ENCODE measurements at regions not wholly inside any gene's neighbourhood (a gene's known extent, or its start where the extent isn't known, plus 50 kb on each side); places are given as distances from the start of the nearest gene placed in this dataset.

DNA sequence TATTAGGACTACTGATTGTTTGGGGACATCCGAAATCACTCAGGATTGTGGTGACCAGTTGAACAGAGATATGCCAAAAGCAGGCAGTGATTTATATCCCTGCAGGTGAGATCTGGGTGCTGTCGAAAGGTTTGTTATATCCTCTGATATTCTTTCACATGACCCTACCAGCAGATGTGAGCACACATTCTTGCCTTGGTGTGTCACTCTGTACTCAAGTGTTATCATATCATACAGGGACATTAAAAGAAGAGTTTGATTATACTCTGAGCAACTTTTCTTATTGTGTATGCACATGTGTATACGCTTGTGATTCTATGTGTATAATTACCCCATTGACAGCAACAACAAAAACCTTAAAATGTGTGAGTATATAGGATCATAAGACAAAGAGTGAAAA is 381.2 kb upstream of the IGFBP7 start:
- TF ChIP-seq, protein P1, sequence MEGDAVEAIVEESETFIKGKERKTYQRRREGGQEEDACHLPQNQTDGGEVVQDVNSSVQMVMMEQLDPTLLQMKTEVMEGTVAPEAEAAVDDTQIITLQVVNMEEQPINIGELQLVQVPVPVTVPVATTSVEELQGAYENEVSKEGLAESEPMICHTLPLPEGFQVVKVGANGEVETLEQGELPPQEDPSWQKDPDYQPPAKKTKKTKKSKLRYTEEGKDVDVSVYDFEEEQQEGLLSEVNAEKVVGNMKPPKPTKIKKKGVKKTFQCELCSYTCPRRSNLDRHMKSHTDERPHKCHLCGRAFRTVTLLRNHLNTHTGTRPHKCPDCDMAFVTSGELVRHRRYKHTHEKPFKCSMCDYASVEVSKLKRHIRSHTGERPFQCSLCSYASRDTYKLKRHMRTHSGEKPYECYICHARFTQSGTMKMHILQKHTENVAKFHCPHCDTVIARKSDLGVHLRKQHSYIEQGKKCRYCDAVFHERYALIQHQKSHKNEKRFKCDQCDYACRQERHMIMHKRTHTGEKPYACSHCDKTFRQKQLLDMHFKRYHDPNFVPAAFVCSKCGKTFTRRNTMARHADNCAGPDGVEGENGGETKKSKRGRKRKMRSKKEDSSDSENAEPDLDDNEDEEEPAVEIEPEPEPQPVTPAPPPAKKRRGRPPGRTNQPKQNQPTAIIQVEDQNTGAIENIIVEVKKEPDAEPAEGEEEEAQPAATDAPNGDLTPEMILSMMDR (conservative IDR thresholded peaks at IDR 0.05; ENCODE audit: low read depth, low read length), result no peak
- TF ChIP-seq EZH2 (IDR thresholded peaks at IDR 0.05; ENCODE audit: low read length, unreplicated experiment), result no peak
- TF ChIP-seq EZH2phosphoT487 (IDR thresholded peaks at IDR 0.05; ENCODE audit: borderline replicate concordance, low read length), result no peak

Measured in PC-3 (cell line).